Skin of body (tissue), 1 donor: ENCODE measurements at regions not wholly inside any gene's neighbourhood (a gene's known extent, or its start where the extent isn't known, plus 50 kb on each side); places are given as distances from the start of the nearest gene placed in this dataset.
"Not testable (repeated sequence)": the region's sequence is repeated elsewhere in the genome, so short reads cannot be mapped to it uniquely, and the experiment has no call there.

Experiments used
- DNase-seq: peaks from one replicate; lab custom pipeline; 2025; lab: John Stamatoyannopoulos, UW

- DNase-seq, result no peak
Observed at GRCh38 chr2:62654876-62655359, 50.6 kb upstream of the EHBP1 start.

DNA sequence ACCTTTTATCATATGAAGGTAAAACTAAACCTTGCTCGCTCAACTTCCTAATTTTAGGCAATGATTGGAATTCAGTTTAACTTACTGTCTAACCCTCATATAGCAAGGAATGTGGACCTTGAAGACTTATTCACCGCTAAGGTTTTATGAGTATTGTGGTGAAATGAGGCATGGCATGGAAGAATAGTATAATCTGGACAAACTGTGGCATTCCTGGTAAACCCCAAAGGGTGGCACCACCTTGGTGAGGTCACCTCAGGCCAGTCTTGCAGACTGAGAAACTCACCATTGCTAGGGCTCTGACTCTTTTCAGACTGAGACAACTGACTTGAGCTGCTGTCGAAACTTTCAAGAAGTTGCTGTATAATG, 51.1 kb upstream of the EHBP1 start:
- no peak for DNase-seq

DNA sequence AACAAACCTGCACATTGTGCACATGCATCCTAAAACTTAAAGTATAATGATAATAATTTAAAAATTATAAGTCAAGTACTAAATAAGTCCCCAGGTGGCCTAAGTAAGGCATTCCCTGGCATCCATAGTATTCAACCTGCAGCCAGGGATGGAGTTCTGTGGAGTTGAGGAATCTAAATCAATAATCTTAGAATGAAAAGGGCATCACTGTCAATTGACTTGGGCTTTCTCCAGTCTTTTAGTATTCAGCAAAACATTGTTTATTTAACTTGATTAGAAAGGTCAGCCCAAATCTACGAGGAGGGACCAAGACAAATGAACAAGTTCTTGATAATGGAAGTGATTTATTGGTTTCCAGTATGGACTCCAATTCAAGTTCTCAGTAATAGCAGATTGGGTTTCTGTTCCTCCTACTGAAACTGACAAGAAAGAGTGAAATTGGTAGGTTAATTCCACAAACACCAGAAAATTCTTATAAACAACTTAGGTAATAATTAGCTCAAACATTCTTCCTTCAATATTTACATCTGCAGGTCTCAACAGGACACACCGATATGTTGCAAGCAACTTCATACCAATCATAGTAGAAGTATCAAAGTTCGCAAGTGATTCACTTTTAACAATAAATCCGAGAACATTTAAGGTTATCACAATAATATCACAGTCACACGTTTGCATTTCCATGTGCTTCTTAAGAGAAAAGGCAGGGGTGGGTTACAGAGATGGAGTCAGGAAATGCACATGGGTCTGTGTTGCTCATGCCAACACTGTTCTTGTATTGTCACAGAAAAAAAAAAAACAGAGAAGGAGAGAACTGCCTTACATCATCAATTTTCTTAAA, 51.7 kb upstream of the EHBP1 start:
- DNase-seq, result no peak

DNA sequence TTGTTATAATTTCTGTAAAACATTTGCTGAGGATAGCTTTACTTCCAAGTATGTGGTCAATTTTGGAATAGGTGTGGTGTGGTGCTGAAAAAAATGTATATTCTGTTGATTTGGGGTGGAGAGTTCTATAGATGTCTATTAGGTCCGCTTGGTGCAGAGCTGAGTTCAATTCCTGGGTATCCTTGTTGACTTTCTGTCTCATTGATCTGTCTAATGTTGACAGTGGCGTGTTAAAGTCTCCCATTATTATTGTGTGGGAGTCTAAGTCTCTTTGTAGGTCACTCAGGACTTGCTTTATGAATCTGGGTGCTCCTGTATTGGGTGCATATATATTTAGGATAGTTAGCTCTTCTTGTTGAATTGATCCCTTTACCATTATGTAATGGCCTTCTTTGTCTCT, 56.4 kb upstream of the EHBP1 start:
- not testable (repeated sequence) for DNase-seq

- DNase-seq, result no peak
Observed at GRCh38 chr2:62643100-62643471, 62.4 kb upstream of the EHBP1 start.

- no peak for DNase-seq
Observed at GRCh38 chr2:62642429-62643099, 62.9 kb upstream of the EHBP1 start.

DNA sequence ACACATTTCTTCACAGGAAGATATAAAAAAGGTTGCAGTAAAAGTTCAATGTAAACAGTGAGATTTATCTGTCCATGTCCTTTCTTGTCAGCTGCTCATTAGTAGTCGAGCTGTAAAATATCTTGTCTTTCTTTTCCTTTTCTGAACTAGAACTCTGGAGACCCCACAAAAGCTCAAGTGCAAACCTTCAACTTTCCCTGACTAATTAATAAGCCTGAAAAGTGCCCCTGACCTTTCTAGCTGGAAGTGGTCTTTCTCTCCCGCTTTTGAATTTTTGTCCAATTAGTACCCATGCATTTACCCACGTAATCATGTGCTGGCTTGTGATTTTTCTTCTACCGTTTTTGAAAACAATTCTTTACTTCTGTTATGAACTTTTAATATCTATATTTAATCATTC, 63.6 kb upstream of the EHBP1 start:
- DNase-seq, result no peak

- no peak for DNase-seq
Observed at GRCh38 chr2:62641410-62641843, 64.1 kb upstream of the EHBP1 start.

GRCh38 chr2:62631160-62632085, 74.1 kb upstream of the EHBP1 start:
- DNase-seq, result no peak

DNA sequence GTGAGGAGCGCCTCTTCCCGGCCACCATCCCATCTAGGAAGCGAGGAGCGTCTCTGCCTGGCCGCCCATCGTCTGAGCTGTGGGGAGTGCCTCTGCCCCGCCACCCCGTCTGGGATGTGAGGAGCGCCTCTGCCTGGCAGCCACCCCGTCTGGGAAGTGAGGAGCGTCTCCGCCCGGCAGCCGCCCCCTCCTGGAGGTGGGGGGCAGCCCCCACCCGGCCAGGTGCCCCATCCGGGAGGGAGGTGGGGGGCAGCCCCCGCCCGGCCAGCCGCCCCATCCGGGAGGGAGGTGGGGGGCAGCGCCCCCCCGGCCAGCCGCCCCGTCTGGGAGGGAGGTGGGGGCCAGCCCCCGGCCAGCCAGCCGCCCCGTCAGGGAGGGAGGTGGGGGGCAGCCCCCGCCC, 75.3 kb upstream of the EHBP1 start:
- not testable (repeated sequence) for DNase-seq

DNA sequence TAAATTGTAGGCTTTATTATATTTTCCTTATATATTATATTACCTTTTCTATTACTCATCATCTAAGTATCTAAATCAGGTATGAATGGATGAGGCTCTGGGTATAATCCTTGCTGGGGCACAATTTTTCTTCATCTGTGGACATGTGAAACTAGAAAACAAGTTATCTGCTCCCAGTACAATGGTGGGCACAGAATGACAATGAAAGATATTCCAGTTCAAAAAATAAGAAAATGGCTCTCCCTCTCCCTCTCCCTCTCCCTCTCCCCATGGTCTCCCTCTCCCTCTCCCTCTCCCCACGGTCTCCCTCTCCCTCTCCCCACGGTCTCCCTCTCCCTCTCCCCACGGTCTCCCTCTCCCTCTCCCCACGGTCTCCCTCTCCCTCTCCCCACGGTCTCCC, 76.2 kb upstream of the EHBP1 start:
- DNase-seq, result not testable (repeated sequence)

GRCh38 chr2:62627667-62628066, 77.8 kb upstream of the EHBP1 start:
- DNase-seq, result no peak

DNA sequence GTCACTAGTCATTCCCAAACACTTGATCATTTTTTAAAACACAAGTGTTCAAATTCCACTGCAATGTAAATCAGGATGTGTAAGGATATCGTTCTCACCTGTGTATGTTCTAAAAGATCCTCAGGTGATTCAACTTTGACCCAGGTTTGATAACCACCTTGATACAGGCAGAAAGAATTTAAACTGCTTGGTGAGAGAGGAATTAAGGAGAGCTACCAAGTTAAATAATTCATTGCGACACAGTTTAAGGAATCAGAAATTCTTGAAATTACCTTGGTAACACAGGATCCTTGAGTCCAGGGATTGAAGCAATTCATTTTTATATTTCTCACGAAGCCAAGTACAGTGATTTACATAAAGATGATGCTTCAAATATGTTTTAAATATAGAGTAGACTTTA, 80.7 kb upstream of the EHBP1 start:
- no peak for DNase-seq

- DNase-seq, result not testable (repeated sequence)
Observed at GRCh38 chr2:62616486-62616885, 89.0 kb upstream of the EHBP1 start.

DNA sequence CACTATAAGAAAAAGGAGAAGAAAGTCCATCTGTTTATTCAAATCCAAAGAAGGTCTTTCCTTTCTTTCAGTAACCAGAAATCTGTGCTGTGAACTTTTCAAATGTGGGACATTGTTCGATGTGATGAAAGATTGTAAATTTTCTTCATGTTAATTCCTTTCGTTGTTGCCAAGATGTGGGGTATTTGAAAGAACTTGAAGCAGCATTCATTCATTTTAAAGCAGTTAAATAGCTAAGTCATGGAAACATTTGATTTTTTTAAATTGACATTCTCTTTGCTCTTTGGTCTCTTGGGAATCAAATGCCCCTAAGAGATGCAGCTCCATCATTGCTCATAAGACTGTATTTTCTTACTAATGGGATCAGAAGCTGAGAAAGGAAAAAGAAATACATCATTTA, 93.7 kb upstream of the EHBP1 start:
- peak; percentile 57 for DNase-seq

DNA sequence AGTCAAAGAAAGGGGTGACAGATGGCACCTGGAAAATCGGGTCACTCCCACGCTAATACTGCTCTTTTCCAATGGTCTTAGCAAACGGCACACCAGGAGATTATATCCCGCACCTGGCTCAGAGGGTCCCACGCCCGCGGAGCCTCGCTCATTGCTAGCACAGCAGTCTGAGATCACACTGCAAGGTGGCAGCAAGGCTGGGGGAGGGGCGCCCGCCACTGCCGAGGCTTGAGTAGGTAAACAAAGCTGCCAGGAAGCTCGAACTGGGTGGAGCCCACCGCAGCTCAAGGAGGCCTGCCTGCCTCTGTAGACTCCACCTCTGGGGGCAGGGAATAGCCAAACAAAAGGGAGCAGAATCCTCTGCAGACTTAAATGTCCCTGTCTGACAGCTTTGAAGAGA, 99.5 kb upstream of the TMEM17 start:
- not testable (repeated sequence) for DNase-seq

DNA sequence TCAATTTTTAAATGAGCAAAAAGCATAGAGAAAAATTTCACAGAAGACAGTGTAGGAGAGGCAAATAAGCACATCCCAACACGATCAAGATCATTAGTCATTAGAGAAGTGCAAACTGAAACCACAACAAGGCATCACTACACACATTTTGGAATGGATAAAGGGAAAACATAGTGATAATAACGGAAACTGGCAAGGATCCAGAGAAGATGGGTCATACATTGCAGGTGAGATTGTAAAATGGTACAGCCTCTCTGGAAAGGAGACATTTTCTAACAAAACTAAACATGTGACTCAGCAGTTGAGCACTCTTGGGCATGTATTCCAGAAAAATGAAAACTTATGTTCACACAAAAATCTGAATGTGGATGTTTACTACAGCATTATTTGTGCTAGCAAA, 98.3 kb upstream of the TMEM17 start:
- DNase-seq, result no peak

DNA sequence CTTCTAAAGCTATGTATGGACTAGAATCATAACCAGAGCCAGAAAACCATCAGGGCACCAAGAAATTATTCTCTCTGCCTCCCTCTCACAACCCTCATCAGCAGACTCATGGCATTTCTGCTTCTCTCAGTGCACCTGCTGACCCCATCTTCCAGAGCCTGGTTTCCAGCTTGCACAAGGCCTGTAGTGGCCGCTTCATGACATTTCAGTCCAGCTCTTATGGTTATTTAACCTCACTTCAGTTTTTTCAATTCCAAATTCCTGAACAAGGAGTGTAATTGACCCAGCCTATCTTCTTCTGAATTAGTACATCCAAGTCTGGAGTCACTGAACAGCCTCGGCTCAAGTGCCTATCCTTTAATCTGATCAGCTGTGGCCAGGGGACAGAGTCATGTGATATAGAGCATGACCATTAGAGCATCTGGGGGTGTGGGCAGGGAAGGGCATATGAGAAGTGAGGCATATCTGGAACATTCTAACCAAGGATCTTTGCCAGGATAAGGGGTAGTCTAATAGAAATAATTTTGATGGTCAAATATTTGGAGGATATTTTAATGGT, 97.2 kb upstream of the TMEM17 start:
- no peak for DNase-seq

GRCh38 chr2:62599674-62600410, 93.8 kb upstream of the TMEM17 start:
- DNase-seq, result not testable (repeated sequence)

GRCh38 chr2:62597323-62597722, 91.3 kb upstream of the TMEM17 start:
- peak; percentile 82 for DNase-seq
